HG02943 (cell line): ENCODE measurements at regions not wholly inside any gene's neighbourhood (a gene's known extent, or its start where the extent isn't known, plus 50 kb on each side); places are given as distances from the start of the nearest gene placed in this dataset.
"Not testable (repeated sequence)": the region's sequence is repeated elsewhere in the genome, so short reads cannot be mapped to it uniquely, and the experiment has no call there.

Source experiments
- ATAC-seq: cut with Tn5 transposase; IDR thresholded peaks from one replicate; pipeline ENCODE4 v1.9.1; 2021; ENCODE audit warnings: mild to moderate bottlenecking, low read depth, moderate library complexity; ENCODE audit not compliant: unreplicated experiment

DNA sequence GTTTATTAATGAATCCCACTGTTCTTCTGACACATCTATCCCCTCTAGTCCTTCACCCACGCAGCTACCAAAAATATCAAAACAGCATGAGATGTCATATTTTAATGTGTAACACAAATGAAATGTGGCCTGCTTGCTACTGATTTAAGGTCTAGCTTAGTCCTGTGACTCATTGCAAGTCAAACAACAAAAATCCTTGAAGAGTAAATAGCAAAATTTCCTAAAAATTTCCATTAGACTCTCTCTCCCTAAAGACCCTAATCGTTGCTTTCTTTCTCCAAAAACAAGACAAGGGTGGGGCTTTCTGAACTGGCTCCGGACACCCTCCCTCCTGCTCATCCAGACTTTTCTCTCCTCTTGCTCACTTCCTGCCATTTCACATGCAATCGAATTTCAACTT is 99.9 kb upstream of the IPO5 start:
- no peak for ATAC-seq

DNA sequence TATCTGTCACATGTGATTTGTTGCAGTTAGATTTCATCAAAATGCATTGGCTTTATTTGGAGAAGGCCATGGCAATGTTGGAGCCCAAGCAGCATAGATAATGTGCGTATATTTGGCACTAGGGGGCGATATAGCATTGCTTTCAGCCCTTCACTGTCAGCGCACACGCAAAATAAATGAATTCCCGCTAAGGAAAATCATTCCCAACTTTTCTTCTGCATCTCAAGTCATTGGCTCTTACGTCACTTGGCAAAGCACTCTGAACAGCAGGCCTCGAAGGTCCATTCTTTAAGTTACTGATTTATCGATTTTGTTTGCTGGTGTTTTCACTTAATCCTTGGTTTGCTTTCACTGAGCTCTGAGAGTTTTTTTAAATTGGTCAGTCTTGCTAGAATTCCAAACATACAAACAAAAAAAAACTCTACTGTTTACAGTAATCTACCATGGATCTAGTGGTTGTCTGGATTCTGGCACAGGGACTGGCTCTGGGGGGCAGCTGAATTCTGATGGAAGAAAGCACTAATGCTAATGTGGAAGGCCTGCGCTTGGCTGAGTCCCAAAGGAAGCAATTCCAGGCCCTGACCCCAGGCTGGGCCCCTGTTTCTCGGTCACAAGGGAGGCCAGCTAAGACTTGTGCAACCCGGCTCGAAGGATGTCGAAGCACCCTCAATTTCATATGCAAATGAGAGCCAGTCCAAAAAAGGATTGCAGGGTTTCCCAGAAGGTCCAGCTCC is 97.7 kb upstream of the IPO5 start:
- no peak for ATAC-seq

DNA sequence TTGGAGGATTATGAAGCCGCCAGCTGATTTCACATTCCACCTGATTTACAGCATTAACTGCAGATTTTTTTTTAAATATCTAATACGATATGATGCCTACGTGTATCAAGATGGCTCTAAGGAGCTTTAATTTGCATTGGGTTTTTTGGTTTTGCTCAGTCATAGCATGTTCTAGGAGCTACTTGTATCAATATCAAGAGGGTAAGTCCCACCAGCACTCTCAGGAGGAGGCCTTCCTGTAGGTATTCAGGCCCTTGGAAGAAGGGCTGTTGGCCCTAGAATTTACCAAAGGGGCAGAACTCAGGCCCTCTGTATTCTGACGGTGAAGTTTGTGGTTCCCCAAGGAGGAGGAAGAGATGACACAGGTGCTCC is 97.2 kb upstream of the IPO5 start:
- ATAC-seq, result no peak

GRCh38 chr13:97858161-97858560 is 95.3 kb upstream of the IPO5 start:
- no peak for ATAC-seq

- no peak for ATAC-seq
These were observed 87.1 kb upstream of the IPO5 start for GRCh38 chr13:97866346-97866745.

DNA sequence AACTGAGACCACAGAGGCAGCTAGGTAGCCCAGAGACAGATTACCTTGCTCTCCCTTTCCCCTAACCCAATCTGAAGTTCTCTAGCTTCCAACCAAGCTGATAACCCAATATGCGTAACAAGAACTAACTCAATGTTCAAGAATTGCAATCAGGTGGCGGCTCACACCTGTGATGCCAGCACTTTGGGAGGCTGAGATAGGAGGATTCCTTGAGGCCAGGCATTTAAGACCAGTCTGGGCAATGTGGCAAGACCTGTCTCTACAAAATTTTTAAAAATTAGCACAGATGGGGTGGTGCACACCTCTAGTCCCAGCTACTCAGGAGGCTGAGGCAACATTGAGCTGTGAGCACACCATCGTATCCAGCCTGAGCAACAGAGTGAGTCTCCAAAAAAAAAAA is 86.7 kb upstream of the IPO5 start:
- no peak for ATAC-seq

GRCh38 chr13:97873398-97873797 is 80.1 kb upstream of the IPO5 start:
- no peak for ATAC-seq

DNA sequence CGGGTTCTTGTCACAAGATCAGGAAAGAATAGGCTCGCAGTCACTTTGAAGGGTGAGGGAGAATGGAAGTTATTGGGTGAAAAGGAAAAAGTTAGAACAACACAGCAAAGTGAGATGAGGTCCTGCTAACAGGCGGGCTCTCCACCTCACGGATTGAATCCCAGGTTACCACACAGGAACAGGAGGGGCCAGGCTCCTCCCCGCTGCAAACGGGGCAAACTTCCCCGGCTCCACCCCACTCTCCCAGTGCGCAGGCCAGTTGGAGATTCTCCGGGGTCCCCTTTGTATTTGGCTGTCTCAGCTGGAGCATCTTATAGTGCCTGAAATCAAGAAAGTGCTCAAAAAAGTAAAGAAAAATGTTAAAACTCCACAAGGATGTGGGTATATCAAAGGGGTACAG is 78.3 kb upstream of the IPO5 start:
- ATAC-seq, result no peak

GRCh38 chr13:97875911-97876310 is 77.6 kb upstream of the IPO5 start:
- no peak for ATAC-seq

DNA sequence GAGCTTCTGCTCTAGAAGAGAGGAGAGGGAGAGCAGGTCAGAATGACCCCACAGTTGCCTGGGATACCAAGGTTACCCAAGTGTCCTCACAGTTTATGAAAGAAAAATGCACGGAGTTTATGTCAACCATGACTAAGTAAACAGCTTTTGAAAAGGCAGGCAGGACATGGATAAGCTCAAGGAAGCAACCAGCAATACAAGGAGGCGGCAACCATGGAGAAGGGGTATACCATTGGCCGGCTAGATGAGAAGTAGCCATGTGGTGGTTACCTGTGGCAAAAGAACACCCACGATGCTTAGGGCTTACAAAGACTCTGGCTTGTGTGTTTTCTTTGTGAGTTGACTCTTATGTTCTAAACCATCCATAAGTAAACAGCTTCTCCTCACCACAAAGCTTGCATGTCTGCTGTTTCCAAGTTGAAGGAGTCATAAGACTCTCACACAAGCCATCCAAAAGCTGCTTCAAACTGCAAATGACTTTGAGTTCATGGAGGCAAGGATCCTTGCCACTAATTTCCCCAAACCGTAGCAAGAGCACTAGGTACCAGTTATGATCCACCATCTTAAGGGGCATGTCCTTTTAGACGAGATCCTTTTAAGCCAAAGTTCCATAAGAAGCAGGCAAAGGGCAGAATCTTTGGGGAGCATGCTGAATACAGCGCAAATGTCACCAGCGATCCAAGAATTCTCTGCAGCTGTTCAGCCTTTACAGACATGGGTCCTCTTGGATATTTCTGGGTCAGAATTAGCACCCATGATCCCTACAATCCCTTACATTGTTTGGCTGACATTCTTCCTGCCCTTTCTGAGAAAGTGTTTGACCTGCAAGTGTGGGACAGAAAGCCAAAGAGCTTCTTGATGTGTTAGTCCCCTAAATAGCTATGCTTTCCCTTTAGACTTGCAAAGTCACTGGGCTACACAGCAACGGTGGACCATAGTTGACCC is 74.8 kb upstream of the IPO5 start:
- no peak for ATAC-seq

- ATAC-seq, result no peak
These were observed 73.7 kb upstream of the IPO5 start for GRCh38 chr13:97879646-97880310.

DNA sequence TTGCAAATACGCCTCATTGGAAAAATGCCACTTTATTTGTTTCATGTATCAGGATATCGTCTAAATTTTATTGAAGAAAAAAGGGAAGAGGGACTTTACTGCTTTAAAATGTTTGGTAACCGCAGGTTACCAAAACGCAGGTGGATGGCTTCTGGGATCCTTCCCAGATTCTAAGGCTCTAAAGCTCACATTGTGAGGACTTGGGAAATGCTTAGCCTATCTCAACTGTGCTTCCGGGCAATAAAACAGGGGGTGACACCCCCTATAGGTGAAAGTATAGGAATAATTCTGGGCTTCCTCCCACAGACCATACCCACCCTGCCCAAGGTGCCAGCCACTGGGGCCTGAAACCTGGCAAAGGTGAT is 73.2 kb upstream of the IPO5 start:
- no peak for ATAC-seq

- ATAC-seq, result no peak
These were observed 71.9 kb upstream of the IPO5 start for GRCh38 chr13:97881556-97881955.

- no peak for ATAC-seq
These were observed 70.1 kb upstream of the IPO5 start for GRCh38 chr13:97883396-97883795.

DNA sequence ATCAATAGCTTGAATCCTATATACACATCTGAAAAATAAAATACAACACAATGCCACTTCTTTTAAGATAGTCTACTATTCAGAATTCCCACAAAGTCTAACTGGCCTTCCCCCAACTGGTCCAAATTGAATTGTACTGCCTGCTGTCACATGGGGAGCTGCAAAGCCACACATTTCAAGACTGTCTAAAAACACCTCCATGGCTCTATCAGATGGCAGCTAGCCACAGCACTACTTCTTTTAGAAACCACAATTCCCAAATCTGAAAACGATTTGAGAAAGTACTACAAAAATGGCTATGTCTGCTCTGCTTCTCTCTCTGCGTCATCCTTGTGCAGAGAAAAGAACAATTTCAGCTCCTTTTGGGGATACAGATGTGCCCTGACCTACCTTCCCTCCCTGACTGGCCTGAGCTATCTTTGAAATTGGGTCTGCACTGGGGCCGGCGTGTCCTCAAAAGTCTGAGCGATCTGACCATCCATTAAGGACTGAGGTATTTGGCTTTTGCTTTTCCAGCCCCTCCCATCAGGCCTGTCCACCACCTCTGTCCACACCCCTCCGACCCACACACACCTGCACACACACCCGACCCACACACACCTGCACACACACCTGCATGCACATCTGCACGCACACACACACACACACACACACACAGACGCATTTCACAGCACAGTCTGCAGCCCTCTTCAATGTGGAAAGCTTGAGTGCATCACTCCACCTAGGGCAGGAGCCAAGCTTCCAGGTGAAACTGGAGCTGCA is 68.6 kb upstream of the IPO5 start:
- ATAC-seq, result no peak

DNA sequence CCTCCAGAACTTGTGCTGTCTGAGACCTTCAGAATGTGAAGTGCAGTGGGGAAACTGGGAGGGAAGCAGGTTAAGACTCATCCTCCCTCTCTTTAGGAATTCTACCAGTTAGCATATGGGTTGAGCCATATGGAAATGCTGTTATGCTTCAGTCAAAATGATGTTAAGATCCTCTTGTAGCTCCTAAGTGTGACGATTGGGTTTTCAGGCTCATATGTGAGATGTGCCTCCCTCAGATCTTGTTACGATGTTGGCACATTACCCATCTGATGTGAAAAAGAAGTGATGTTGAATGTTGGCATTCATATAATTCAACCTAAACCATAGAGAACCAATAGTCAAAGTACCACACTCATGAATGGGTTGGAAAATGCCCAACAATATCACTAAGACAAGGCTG is 67.8 kb upstream of the IPO5 start:
- ATAC-seq, result no peak

GRCh38 chr13:97889803-97890202 is 63.7 kb upstream of the IPO5 start:
- no peak for ATAC-seq

- no peak for ATAC-seq
These were observed 62.9 kb upstream of the IPO5 start for GRCh38 chr13:97890573-97890972.

DNA sequence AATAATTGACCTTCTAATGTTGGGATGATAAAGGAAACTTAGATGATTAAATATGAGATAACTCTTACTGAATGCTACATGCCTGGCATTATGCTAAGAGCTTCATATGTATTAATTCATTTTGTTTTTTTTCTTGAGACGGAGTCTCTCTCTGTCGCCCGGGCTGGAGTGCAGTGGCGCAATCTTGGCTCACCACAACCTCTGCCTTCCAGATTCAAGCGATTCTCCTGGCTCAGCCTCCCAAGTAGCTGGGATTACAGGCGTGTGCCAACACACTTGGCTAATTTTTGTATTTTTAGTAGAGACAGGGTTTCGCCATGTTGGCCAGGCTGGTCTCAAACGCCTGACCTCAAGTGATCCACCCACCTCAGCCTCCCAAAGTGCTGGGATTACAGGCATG is 61.5 kb upstream of the IPO5 start:
- not testable (repeated sequence) for ATAC-seq

- no peak for ATAC-seq
These were observed 60.8 kb upstream of the IPO5 start for GRCh38 chr13:97892717-97893116.

- no peak for ATAC-seq
These were observed 58.1 kb upstream of the IPO5 start for GRCh38 chr13:97895383-97895782.
